ENCODE measurements at regions not wholly inside any gene's neighbourhood (a gene's known extent, or its start where the extent isn't known, plus 50 kb on each side); places are given as distances from the start of the nearest gene placed in this dataset.

DNA sequence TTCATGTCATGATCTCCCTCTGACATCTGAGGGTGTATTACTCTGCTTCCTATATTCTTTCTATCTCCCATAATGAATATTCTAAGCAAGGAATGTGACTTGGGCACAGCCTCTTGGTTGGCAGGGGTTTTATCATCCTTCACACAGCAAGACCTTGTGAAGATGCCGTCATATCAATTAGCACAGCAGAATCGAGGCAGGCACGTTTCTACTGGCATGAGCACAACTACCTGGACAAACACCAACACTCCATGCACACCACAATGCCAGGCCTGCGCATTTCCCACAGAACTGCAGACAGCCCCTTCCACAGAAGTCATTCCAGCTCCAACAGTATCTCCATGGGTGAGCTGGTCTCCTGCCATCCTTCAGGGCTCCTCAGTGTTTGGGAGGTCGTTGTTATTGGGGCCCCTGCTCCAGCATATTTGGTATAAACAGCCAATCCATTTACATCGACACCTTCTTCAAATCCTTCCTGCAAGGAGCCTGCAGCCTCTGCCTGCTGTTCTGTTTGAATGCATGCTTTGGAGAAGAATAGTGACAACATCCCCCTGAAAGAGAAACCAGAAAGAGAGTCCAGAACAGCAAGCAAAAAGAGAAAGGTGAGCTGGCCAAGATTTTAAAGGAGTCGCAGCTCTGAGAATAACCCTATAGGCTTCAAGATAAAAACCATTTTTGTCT lies 275.5 kb downstream of the SHOX2 start:
- no peak overlapping the region for H3K4me3 ChIP-seq (ENCODE audit: low read length)
- DNase-seq (ENCODE audit: low read depth) = no peak
- no peak for TF ChIP-seq CTCF (IDR thresholded peaks at IDR 0.05; ENCODE audit: insufficient read depth, low read depth, low read length, missing control alignments)

DNA sequence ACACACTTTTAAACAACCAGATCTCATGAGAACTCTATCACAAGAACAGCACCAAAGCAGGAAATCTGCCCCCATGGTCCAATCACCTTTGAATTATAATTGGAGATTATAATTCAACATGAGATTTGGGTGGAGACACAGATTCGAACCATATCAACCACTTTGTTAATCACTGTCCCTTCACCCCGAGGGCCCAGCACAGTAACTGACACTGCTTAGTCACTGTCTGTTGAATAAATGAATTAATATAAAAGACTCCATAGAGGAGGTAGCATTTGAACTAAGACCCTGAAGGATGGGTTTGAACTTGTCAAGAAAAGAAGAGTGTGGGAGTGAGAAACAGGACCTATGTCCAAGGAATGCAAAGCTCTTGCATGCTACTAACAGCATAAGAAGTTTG lies 276.4 kb downstream of the SHOX2 start:
- H3K4me3 ChIP-seq (ENCODE audit: low read length) = no peak overlapping the region
- no peak for TF ChIP-seq CTCF (IDR thresholded peaks at IDR 0.05; ENCODE audit: insufficient read depth, low read depth, low read length, missing control alignments)
- DNase-seq (ENCODE audit: low read depth) = no peak

DNA sequence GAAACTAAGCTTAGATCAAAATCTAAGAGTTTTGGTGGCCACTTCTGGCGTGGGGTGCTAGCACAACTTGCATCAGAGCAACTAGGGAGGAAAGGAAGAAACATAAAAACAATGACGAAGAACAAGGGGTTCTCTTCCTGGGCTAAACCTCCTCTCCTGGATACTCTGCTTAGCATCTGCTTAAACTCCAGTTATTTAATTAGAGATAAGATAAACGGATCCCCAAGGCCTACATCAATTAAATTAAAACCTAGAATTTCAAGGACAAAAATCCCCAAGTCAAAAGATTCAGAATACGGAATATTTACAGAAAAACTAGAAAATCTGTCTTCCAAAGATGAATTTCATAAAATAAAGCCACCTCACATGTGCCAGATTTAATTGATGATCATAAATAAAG lies 281.9 kb downstream of the SHOX2 start:
- H3K4me3 ChIP-seq (ENCODE audit: low read length) = no peak overlapping the region
- no peak for TF ChIP-seq CTCF (IDR thresholded peaks at IDR 0.05; ENCODE audit: insufficient read depth, low read depth, low read length, missing control alignments)
- DNase-seq (ENCODE audit: low read depth) = no peak

GRCh38 chr3:157823050-157823449 lies 283.2 kb downstream of the SHOX2 start:
- H3K4me3 ChIP-seq (ENCODE audit: low read length) = no peak overlapping the region
- DNase-seq (ENCODE audit: low read depth) = no peak
- peak; percentile 6 for TF ChIP-seq CTCF (IDR thresholded peaks at IDR 0.05; ENCODE audit: insufficient read depth, low read depth, low read length, missing control alignments)

DNA sequence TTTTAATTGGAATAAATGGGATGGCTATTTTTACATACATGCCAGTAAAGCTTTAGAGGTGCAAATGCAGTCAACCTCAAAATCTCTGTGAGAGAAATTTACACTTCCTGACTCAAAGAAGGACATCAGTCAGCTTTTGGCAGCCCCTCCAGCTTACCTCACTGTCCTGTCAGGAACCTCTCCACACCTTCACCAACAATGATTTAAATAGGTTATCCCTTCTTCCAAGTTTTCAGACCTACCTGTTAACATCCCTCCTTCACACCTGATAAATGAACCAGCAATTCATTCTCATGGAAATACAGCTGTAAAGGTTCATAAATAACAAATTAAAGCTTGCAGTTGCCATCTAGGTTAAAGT lies 286.1 kb downstream of the SHOX2 start:
- TF ChIP-seq CTCF (IDR thresholded peaks at IDR 0.05; ENCODE audit: insufficient read depth, low read depth, low read length, missing control alignments) = no peak
- H3K4me3 ChIP-seq (ENCODE audit: low read length) = no peak overlapping the region

GRCh38 chr3:157819270-157820156 lies 286.7 kb downstream of the SHOX2 start:
- no peak for TF ChIP-seq CTCF (IDR thresholded peaks at IDR 0.05; ENCODE audit: insufficient read depth, low read depth, low read length, missing control alignments)
- DNase-seq (ENCODE audit: low read depth) = no peak
- H3K4me3 ChIP-seq (ENCODE audit: low read length) = no peak overlapping the region

More for the DNA sequence above, 286.1 kb downstream of the SHOX2 start:
- no peak for DNase-seq (ENCODE audit: low read depth)

All from epithelial cell of esophagus (primary cell).